Neutrophil (primary cell): ENCODE measurements at regions not wholly inside any gene's neighbourhood (a gene's known extent, or its start where the extent isn't known, plus 50 kb on each side); places are given as distances from the start of the nearest gene placed in this dataset.

Experiments used
- H3K27ac ChIP-seq: fragments of 200-600 bp; sonication (generic); 2 replicates; pipeline ENCODE4 v1.5.1; 2016; ENCODE audit warnings: mild to moderate bottlenecking, moderate library complexity
- H3K27me3 ChIP-seq: fragments of 200-600 bp; sonication (generic); 2 replicates; pipeline ENCODE4 v1.6.0; 2016; ENCODE audit warnings: mild to moderate bottlenecking
- H3K36me3 ChIP-seq: fragments of 200-600 bp; sonication (generic); 2 replicates; pipeline ENCODE4 v1.5.1; 2017
- H3K4me1 ChIP-seq, 2 experiments: fragments of 200-600 bp in 1 of 2; sonication (generic) in 1 of 2; 1 replicate in 1 of 2; 2 replicates in 1 of 2; pipeline versions ENCODE4 v1.5.1 to v1.6.1; 2013 to 2016; ENCODE audit warnings: low read depth in 1 of 2, low read length in 1 of 2, mild to moderate bottlenecking in 1 of 2, moderate library complexity in 1 of 2; ENCODE audit not compliant: control insufficient read depth in 1 of 2, insufficient read depth in 1 of 2
- H3K4me3 ChIP-seq, 2 experiments: fragments of 200-600 bp in 1 of 2; sonication (generic) in 1 of 2; 1 replicate in 1 of 2; 2 replicates in 1 of 2; pipeline ENCODE4 v1.5.1; 2013 to 2016; ENCODE audit warnings: low read depth in 1 of 2, low read length in 1 of 2, mild to moderate bottlenecking in 1 of 2, moderate library complexity in 1 of 2
- H3K9me3 ChIP-seq: fragments of 200-600 bp; sonication (generic); 2 replicates; pipeline ENCODE4 v1.5.1; 2016
- CTCF ChIP-seq: fragments of 200-600 bp; sonication (generic); IDR thresholded peaks from 2 replicates; pipeline ENCODE4 v1.5.1; 2016; ENCODE audit warnings: antibody characterized with exemption

GRCh38 chr3:124529826-124530571, 200.3 kb upstream of the UMPS start:
- H3K36me3 ChIP-seq, result no peaks in the 10 kb centered on the region
- H3K4me1 ChIP-seq, result no peaks in the 10 kb centered on the region
- TF ChIP-seq CTCF, result no peak
- H3K27me3 ChIP-seq, result no peaks in the 10 kb centered on the region
- H3K27ac ChIP-seq, result no peak overlapping the region
- H3K4me3 ChIP-seq, result no peak overlapping the region
- H3K9me3 ChIP-seq, result no peaks in the 10 kb centered on the region

GRCh38 chr3:124530916-124531315, 199.3 kb upstream of the UMPS start:
- TF ChIP-seq CTCF, result no peak
- no peak overlapping the region for H3K27ac ChIP-seq
- H3K36me3 ChIP-seq, result no peaks in the 10 kb centered on the region

GRCh38 chr3:124532071-124532470, 198.2 kb upstream of the UMPS start:
- no peak for TF ChIP-seq CTCF
- H3K4me1 ChIP-seq, result no peaks in the 10 kb centered on the region

More at GRCh38 chr3:124530916-124531315, 199.3 kb upstream of the UMPS start:
- Histone ChIP-seq H3K27me3 (peaks cover 3% of the 10 kb centered on the region), H3K9me3 (no peaks in the 10 kb centered on the region), H3K4me3 (no peak overlapping the region), H3K4me1 (no peaks in the 10 kb centered on the region)

GRCh38 chr3:124535306-124535705, 194.9 kb upstream of the UMPS start:
- Histone ChIP-seq H3K36me3 (no peaks in the 10 kb centered on the region), H3K27me3 (peaks cover 10% of the 10 kb centered on the region), H3K4me3 (no peak overlapping the region), H3K4me1 (no peaks in the 10 kb centered on the region), H3K9me3 (no peaks in the 10 kb centered on the region), H3K27ac (no peak overlapping the region)
- no peak for TF ChIP-seq CTCF

More at GRCh38 chr3:124532071-124532470, 198.2 kb upstream of the UMPS start:
- Histone ChIP-seq H3K36me3 (no peaks in the 10 kb centered on the region), H3K27me3 (peaks cover 3% of the 10 kb centered on the region), H3K27ac (no peak overlapping the region), H3K4me3 (no peak overlapping the region), H3K9me3 (no peaks in the 10 kb centered on the region)

DNA sequence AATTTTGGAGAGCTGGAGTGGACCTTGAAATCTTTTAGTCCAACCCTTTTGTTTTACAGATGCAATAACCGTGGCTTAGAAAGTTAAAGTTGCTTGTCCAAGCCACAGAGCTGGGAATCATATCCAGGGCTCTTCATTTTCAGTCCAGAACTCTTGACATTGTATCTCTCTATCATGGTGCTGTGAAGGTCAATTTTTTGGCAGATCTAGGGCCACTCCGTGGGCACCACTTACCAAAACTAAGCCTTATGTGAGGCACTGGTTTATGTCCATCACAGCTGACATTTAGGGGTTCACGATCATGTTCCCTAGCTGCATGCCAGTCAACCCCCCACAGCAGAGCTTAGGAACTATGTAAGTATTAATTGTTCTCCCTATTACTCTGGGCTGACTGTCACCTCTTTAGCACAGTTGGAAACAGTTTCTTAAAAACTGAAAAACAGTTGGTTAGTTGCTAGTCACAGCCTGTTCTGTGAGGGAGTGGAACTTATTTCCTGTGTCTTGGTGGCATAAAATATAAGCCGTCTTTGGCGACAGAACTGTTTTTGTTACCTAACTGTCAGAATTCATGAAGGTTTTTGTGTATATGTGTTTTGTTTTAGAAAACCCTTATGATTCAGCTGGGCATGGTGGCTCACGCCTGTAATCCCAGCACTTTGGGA, 189.6 kb upstream of the UMPS start:
- Histone ChIP-seq H3K27me3 (peaks cover 16% of the 10 kb centered on the region), H3K4me1 (no peaks in the 10 kb centered on the region), H3K27ac (no peak overlapping the region), H3K4me3 (no peak overlapping the region), H3K36me3 (no peaks in the 10 kb centered on the region), H3K9me3 (no peaks in the 10 kb centered on the region)
- TF ChIP-seq CTCF, result no peak
